Glomerular endothelial cell (primary cell): ENCODE measurements at regions not wholly inside any gene's neighbourhood (a gene's known extent, or its start where the extent isn't known, plus 50 kb on each side); places are given as distances from the start of the nearest gene placed in this dataset.

Source experiments
- DNase-seq: peaks from one replicate; pipeline ENCODE4 v3.0.0-alpha.2; 2011; ENCODE audit warnings: low read depth, low spot score; ENCODE audit errors: extremely low read depth

DNA sequence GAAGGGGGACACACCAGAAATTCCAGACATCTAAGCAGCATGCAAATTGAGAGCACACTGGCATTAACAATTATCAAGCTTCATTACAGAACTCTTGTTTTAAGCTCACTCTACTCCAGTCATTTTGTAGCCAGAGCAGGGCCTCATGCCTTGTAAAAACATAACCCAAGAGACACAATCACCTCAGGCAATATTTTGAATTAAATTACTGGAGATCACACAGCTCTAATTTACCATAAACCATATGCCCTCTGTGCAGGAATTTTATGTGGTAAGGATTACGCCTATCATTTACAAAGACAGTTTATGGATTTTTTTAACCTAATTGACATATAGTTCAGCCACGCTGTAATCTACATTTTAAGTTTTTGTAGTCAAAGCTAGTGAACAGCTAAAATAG is 414.1 kb upstream of the DDI1 start:
- no peak for DNase-seq

DNA sequence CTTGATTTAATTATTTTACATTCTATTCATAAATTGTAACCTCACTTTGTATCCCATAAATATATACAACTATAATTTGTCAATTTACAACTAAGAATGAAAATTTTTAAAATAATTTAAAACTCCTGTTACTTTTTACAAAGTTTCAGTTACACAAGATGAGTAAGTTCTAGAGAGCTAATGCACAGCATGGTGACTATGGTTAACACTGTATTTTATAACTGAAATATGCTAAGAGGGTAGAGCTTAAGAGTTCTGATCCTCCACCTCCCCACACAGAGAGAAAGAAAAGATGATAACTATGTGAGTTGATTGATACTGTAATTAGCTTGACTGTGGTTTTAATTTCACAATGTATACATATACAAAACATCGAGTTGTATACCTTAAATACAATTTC is 412.5 kb upstream of the DDI1 start:
- no peak for DNase-seq

DNA sequence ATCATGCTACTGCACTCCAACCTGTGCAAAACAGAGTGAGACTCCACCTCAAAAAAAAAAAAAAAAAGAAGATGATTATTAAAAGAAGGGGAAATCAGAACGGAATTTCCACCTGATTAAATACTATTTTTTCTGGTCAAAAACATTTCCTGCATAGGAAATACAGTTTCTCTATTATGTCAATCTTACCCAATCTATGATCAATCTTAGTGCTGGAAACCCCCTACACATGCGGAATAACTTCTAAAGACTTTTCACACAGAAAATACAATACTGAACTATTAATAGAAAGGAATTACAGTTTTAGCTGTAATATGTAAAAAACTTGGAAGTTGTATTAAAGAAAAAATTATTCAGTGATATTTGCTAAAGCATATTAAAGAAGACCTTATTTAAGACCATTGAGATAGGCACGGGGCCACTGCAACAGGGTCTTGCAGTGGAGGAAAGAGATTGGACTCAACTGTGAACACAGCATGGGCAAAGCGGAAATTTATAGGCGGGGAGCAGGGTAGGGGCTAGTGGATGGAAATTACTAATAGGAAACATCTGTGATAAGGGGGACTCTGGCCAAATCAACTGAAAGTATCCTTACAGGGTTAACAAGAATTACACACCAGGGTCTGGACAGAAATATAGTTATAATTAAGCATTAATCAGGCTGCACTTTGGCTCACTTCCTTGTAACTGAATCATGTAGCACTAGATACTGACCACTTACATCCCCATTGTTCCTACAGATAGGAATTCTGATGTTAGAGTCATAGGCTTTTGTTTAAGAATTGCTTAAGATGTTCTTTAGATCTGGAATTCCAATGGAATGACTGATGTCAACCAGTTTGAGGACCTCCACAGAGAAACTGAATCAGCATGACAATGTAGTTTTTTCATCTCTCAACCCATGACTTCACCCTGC is 411.5 kb upstream of the DDI1 start:
- DNase-seq = peak; percentile 97

DNA sequence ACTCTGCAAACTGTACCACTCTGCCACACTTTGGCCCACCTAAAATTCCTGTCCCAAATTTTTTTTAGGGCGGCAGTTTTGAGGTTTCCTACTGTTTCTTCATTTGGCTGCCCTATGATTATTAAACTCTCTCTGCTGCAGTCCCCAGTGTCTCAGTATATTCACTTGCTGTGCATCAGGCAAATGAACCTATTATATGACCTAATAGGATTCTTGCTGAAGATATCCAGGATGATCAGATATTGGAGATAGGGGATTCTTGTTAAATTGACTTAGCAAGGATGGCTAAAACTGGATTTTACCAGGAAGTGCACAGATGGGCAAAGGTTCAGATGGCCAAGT is 410.8 kb upstream of the DDI1 start:
- no peak for DNase-seq

DNA sequence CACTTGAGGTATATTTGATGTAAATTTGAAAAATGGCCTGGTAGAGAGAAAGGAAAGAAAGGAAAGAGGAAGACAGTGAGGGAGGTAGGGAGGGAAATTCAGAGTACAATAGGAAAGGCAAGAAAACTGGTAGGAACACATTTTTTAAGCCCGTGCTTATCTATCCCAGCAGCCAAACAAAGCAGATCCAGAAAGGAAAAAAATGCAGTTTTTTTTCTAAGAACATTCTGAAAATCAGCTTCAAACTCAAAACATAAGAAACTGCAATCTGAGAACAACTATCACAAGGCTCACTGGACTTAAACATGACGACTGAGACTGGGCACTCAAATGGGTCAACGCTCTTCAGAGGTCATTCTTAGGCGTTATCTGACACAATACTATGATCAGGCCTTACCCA is 408.3 kb upstream of the DDI1 start:
- no peak for DNase-seq

DNA sequence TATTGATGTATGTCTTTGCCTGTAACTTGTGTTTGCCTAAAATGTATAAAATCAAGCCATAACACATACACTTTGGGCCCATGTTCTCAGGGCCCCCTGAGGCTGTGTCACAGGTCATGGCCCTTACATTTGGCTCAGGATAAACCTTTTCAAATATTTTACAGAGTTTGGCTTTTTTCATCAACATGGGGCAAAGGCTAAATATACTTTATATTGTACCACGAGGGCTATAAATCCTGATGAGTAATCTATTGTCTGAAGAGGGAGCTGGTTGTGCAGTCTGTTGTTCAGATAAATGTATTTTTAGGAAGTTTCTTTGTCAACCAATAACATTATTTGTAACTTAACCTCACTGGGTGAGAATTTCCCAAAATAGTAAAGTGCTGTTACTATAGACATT is 404.6 kb upstream of the DDI1 start:
- peak; percentile 54 for DNase-seq

DNA sequence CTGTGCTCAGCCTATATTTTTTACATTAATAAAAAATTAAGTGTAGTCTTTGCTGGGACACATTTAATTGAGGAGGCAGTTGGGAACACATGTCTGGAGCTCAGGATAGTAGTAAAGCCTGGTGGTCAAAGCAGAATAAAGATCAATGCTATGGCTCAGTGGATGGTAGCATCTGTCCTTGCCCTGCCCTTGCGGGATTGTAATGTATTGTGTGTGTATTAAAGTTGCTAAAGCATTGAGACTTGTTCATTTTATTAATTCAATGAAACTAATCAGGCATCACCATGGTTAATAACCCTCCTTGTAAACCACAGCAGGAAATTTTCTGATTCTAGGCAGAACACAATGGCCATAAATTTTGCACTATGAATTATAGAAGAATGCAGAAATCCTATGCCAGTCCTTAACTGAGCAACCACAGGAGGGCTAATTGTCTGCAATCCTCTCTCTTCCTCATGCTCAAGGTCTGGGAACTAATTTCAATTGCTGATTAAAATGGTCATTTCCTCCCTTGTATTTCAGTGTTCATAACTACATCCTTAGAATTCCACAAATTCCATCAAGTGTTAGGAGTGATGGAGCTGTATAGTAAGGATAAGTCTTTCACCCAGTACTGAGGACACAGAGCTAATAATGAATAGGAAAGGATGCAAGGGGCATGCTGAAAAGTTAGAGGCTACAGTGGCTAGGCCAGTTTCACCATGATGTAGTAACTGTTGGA is 403.2 kb upstream of the DDI1 start:
- peak; percentile 75 for DNase-seq

DNA sequence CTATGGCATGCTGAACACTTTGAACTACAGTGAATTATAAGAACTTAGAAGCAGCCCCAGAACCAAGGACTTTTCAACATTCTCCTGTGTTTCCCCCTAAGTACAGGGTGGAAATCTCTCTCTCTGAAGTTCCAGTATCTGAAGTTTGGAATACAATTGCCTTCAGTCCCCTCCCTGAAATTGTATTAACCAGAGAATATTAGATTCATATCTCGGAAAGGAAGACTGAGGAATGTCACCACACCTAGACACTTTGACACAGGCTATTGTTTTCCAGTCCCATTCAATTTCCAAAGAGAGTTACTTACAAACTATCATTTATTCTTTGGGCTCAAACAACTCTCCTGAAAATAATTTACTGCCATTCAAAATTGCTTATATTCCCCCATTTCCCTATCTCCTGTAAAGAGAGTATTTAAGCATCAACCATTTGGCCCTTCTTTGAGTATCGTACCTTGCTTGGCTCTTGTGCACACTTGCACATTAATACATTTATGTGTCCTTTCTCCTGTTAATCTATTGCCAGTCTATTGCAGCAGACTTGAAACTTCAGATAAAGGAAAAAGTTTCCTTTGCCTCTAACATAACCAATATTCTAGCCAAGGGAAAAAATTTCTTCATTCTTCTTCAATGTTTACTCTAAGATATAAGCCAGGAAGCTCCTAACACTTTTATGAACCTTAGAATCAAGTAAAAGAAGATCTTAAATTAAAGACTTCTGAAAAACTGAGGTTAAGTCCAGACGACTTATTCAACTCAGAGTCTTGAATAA is 402.4 kb upstream of the DDI1 start:
- no peak for DNase-seq

DNA sequence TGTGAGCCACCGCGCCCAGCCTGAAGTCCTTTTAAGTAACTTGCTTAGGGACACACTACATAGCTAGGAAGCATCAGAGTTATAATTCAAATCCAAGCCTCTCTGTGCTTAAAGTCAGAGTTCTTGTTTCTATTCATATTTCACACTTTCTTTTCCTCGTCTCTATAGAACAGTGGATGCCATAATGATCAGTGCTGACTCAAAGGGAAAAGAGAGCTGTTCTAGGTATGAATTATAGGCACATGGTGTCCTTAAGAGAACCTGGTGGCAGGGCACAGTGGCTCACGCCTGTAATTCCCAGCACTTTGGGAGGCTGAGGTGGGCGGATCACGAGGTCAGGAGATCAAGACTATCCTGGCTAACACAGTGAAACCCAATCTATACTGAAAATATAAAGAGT is 400.2 kb upstream of the DDI1 start:
- no peak for DNase-seq

DNA sequence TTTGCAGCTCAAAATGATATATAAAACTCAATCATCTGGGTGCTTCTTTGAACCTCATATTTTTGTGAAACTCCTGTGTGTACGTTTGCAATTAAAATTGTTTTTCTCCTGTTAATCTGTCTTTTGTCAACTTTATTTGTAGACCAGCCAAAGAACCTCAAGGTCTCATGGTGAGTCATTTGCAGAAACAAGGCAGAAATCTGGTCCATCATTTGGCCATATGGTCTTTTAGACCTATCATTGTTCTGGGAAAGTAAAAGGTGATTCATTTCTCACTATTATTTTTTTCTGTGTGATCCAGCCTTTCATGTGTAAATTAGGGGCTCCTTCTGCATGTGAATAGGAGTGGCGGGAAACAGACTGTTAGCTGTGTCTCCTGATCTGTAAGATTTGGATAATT is 399.1 kb upstream of the DDI1 start:
- no peak for DNase-seq

DNA sequence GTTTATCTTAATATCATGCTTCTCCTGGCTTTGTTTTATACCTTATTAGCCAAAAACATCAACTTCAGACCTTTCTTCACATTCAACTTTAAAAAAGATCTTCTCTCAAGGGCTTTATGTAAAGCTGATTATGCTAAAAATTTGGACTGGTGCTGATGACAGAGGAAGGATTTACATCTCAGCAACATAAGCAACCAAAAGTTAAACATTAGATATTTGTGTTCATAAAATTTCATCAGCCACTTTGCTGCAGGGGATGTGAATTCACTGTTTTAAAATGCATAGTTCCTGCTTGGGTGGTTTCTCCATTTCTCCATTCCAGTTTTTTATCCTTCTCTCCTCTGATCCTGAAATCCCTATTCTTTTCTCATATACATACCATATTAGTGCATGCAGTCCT is 398.6 kb upstream of the DDI1 start:
- no peak for DNase-seq

DNA sequence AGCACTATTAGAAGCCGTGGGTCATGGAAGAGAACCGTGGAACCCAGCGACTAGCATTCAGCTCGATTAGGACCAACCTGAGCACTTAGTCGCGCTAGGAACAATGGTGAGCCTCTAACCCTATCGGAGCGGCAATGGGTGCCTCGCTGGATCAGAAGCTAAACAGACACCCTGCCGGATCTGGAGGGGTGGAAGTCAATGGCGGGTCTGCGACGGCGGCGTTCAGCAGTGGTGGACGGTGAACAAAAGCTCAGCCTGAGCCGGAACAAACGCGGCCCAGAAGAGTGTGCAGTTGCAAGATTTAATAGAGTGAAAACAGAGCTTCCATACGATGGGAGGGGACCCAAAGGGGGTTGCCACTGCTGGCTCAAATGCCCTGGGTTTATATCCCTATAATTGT is 391.8 kb upstream of the DDI1 start:
- DNase-seq = no peak

DNA sequence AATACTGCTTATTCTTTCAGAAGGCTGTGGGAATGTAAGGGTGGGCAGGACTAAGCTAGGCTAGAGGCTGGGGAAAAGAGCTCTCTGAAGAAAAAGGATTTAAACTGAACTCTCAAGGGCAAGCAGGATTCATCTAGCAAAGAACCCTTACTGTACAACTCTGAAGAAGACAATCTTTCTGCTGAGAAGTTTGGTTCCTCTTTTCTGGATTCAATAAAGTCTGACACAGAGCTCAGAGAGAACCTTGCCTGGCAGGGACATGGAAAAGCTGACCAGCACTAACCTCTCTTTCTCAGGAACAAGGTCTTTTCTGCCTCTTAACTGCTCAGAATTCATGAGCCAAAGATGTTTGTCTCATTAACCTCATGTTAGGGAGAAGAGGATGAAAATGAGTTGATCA is 388.4 kb upstream of the DDI1 start:
- DNase-seq = no peak

DNA sequence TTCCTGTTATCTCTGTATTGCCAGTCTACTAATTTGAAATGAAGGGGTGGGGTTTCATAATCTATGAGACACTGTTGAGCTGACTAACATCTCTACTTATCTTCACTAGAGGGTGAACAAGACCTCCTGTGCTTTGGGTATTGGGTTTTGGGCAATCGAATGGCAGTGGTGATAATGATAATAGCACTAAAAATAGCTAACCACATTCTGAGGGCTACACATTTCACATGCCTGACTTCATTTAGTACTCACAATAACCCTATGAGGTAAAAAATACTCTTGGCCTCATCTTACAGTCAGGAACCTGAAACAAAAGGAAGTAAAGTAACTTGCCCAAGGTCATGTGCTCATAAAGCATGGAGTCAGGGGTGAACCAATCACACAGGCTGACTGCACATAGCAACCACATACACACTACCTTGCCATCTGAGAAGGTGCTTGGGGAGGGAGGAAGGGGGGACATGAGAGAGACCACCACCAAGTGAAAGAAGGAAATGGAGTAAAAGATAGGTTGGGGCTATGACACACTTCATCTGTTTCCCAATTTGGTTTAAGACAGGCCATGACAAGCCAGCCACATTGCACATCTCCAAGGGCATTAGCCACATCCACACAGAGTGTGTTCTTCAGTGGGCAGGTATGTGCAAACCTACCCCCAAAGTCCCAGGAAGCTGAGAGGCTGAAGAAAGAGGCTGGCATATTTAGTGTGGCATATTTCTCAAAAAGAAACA is 387.6 kb upstream of the DDI1 start:
- no peak for DNase-seq

DNA sequence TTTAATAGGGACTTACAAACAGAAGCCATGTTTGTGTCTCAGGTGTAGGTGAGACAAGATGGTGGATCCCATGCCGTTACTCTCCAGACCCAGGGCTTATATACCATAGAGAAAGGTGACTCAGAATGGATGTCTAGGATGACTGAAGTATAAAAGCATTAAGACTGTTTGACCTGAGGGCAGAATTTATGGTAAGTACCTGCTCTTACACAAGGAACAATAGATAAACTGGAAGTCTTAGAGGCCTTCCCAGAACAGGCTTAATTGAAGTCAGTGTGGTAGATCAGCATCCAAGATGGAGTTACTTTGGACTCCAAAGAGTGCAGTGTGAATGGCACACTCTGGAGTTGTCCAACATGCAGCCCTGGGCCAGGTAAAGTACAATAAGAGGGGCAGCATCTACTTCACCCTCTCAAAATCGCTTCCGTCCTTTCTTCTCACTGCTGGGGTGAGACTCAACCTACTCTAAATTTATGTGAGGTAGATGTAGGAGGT is 387.0 kb upstream of the DDI1 start:
- DNase-seq = no peak

DNA sequence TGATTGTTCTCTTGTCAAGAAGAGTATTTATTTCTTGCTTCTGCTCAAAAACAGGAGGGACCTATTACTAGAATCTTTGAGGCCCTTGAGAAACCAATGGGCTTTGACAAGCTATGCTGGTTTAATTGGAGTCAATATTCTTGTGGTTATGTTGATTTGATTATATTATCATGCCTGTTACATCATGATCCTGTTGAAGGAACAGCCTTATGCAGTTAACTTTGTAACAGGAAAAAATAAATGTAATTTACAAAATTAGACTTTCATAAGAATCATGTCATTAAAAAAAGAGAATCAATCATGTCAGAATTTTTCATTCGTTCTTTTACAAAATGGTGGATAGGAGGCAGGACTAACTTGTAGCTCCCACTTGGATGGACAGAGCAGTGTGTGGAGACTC is 386.1 kb upstream of the DDI1 start:
- no peak for DNase-seq

DNA sequence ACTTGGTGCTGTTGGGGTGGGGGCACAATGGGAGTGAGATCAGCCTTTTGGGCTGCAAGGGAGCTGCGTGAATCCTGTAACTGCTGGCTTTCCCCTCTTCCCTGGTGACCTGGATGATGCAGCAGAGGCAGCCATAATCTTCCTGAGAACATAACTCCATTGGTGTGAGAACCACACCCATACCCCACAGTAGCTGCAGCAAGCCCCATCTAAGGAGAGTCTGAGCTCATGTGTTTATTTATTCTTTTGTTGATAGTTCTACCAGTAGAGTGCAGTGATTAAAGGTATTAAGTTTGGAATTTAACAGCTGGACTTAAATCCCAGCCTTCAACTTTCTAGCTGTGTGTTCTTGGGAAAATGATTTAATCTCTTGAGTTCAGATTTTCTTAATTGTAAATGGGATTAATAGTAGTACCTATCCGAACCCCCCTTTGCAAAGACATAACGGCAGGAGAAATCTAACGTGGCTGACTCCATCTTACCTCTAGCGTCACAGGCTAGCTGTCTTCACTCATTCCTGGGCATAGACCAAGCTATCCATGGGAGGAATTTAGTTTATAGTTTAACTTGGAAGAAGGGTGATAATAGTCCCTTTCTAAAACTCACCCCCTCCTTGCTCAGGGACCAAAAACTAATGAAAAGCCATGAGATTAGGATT is 385.0 kb upstream of the DDI1 start:
- no peak for DNase-seq

DNA sequence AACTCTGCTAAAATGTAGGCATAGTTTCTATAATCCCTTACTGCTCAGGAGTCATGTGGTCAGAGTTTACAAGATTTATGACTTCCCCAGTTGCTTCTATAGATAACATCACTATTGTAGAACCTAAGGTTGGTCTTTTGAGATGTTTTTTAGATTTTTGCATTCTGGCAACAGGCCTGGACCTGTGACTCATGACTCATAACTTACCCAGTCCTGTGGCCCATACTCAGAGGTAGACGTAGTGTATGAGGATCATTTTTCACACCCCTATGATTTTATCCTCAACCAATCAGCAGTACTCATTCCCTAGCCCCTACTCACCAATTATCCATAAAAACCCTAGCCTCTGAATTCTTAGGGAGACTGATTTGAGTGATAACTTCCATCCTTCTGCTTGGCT is 384.4 kb upstream of the DDI1 start:
- peak; percentile 50 for DNase-seq

DNA sequence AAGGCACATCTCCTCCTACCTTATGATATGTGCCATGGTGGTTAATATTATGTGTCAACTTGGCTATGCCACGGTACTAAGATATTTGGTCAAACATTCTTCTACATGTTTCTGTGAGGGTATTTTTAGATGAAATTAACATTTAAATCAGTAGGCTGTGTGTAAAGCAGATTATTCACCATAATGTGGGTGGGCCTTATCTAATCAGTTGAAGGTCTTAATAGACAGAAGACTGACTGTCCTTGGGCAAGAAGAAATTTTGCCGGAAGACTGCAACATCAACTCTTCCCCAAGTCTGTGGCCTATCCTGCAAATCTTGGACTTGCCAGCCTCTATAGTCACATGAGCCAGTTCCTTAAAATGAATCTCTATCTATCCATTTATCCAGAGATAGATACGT is 380.1 kb upstream of the DDI1 start:
- no peak for DNase-seq

DNA sequence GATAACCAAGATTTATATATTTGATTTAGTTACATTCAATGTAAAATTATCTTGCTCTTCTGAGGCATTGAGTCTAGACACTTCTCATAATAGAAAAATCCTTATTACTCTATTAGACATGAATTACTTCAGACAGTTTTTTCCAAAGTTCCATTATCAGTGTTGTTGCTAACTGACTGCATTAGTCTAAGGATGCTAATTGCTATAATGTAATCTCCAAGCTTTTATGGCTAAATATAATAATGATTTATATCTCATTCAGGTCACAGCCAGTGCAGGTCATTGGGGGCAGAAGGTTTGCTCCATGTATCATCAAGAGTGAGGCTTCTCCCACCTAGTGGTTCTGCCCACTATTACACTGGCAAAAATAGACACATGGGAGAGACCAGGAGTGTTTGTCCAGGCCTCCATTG is 377.2 kb upstream of the DDI1 start:
- DNase-seq = no peak
